ENCODE measurements at regions not wholly inside any gene's neighbourhood (a gene's known extent, or its start where the extent isn't known, plus 50 kb on each side); places are given as distances from the start of the nearest gene placed in this dataset.

DNA sequence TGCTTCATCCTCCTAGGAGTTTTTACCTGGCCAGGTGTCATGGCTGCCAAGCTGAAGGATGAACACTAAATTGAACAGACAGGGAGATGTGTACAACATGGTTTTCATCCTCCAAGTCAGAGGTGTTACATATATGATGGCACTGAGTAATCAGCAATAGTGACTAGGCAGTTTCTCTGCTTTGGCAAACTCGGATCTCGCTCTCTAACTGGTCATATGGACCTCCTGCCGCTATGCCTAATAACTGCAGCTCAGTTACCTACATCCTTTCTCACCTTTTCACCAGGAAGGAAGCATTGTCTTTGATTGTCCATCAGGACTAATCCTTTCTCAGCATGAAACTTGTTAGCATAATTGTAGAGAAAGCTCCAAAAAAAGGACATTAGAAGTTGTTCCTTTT, 175.9 kb upstream of the PLSCR5 start:
- Histone ChIP-seq H3K36me3 (ENCODE audit: insufficient read depth) (no peaks in the 10 kb centered on the region), H2AFZ (no peak overlapping the region), H3K79me2 (replicated peaks; ENCODE audit: insufficient read depth) (no peaks in the 10 kb centered on the region), H3K4me2 (peak overlapping the region; percentile 63), H3K4me3 (peak overlapping the region; percentile 21; the same call in 1 of the 2 replicates), H3K27ac (ENCODE audit: low read depth) (no peak overlapping the region), H3K27me3 (ENCODE audit: insufficient read depth) (no peaks in the 10 kb centered on the region), H3F3A (replicated peaks; ENCODE audit: low read depth) (no peaks in the 10 kb centered on the region), H3K9me2 (ENCODE audit: insufficient read depth) (no peaks in the 10 kb centered on the region), H4K20me1 (replicated peaks; ENCODE audit: insufficient read depth) (no peaks in the 10 kb centered on the region), H3K4me1 (ENCODE audit: insufficient read depth) (peaks cover 36% of the 10 kb centered on the region)
- peak; percentile 87 for ATAC-seq
- H3K9me3 Mint-ChIP-seq: no peaks in the 10 kb centered on the region
- DNase-seq (ENCODE audit: low spot score): peak; percentile 55
- peak; percentile 22; the same call in 1 of the 2 replicates for TF ChIP-seq ZNF462 (CRISPR knock-in tag; IDR thresholded peaks at IDR 0.05)
- no peak for TF ChIP-seq ZNF114 (CRISPR knock-in tag; IDR thresholded peaks at IDR 0.05)
- no peak for TF ChIP-seq CTCF (conservative IDR thresholded peaks at IDR 0.05; ENCODE audit: low read depth in 2 of 2)
- peak; percentile 94 for TF ChIP-seq NANOG (IDR thresholded peaks at IDR 0.05; ENCODE audit: borderline replicate concordance)
- no peak for TF ChIP-seq STAT1 (IDR thresholded peaks at IDR 0.05; ENCODE audit: unreplicated experiment)
- TF ChIP-seq, protein P1, sequence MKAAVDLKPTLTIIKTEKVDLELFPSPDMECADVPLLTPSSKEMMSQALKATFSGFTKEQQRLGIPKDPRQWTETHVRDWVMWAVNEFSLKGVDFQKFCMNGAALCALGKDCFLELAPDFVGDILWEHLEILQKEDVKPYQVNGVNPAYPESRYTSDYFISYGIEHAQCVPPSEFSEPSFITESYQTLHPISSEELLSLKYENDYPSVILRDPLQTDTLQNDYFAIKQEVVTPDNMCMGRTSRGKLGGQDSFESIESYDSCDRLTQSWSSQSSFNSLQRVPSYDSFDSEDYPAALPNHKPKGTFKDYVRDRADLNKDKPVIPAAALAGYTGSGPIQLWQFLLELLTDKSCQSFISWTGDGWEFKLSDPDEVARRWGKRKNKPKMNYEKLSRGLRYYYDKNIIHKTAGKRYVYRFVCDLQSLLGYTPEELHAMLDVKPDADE (IDR thresholded peaks at IDR 0.05): peak; percentile 34; the same call in 1 of the 2 replicates
- no peak for TF ChIP-seq EZH2 (IDR thresholded peaks at IDR 0.05; ENCODE audit: low read depth, unreplicated experiment)
- TF ChIP-seq ZNF331 (CRISPR knock-in tag; IDR thresholded peaks at IDR 0.05; ENCODE audit: low read depth): no peak
- TF ChIP-seq JUNB (IDR thresholded peaks at IDR 0.05; ENCODE audit: unreplicated experiment): no peak
- no peak for TF ChIP-seq CREB1 (CRISPR knock-in tag; IDR thresholded peaks at IDR 0.05; ENCODE audit: low read depth)
- TF ChIP-seq POLR2AphosphoS5 (IDR thresholded peaks at IDR 0.05; ENCODE audit: low read depth): no peak
- no peak for TF ChIP-seq REST (IDR thresholded peaks at IDR 0.05; ENCODE audit: unreplicated experiment)
- TF ChIP-seq EZH2phosphoT487 (IDR thresholded peaks at IDR 0.05; ENCODE audit: unreplicated experiment): no peak
- H3K36me3 Mint-ChIP-seq (ENCODE audit: low read depth): no peaks in the 10 kb centered on the region
- peak overlapping the region; percentile 50 for H3K4me3 Mint-ChIP-seq
- H3K4me1 Mint-ChIP-seq: peaks cover 52% of the 10 kb centered on the region
- H3K27me3 Mint-ChIP-seq (ENCODE audit: insufficient read depth, low read depth, poor library complexity): no peaks in the 10 kb centered on the region
- no peak overlapping the region for H3K27ac Mint-ChIP-seq
